ENCODE measurements at regions not wholly inside any gene's neighbourhood (a gene's known extent, or its start where the extent isn't known, plus 50 kb on each side); places are given as distances from the start of the nearest gene placed in this dataset.
"Not testable (repeated sequence)": the region's sequence is repeated elsewhere in the genome, so short reads cannot be mapped to it uniquely, and the experiment has no call there.

GRCh38 chr5:134471858-134472449 is 53.5 kb upstream of the JADE2 start:
- TF ChIP-seq EZH2 (IDR thresholded peaks at IDR 0.05; ENCODE audit: borderline replicate concordance, control insufficient read depth, low read depth, low read length); ZNF207 (IDR thresholded peaks at IDR 0.05; ENCODE audit: borderline replicate concordance); CBX3 (IDR thresholded peaks at IDR 0.05; ENCODE audit: borderline replicate concordance, low read depth); USF2 (IDR thresholded peaks at IDR 0.05; ENCODE audit: borderline replicate concordance, low read depth, low read length): not testable (repeated sequence)

Measured in GM12878 (cell line).